ENCODE measurements at regions not wholly inside any gene's neighbourhood (a gene's known extent, or its start where the extent isn't known, plus 50 kb on each side); places are given as distances from the start of the nearest gene placed in this dataset.

DNA sequence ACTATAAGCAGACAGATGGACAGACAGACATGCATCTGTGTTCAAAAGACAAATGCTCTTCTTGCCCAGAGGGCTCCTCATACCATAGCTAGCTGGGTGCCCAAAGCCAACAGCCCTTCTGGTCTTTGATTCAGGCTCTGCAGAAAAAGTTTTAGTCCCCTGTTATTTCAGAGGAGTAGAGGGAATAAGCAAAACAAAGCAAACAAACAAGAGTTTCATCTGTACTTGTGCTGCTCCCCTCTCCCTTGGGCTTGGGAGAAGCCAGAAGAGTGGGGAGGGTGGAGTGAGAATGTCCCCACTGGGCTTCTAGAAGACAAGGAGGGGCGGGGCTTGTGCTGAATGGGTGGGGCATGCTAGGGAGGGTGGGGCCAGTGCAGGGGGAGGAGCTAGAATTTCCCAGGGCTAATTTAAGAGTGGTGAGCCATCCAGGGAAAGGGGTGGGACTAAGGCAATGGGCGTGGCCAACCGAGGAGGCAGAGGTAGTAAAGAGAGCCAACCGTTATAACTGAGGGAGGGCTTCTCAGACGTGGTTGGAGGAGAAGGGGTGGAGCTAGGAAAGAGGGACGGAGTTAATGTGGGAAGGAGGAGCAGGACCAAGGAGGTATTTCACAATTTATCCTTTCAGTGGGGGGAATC, 101.2 kb upstream of the MGMT start:
- no peak for DNase-seq

DNA sequence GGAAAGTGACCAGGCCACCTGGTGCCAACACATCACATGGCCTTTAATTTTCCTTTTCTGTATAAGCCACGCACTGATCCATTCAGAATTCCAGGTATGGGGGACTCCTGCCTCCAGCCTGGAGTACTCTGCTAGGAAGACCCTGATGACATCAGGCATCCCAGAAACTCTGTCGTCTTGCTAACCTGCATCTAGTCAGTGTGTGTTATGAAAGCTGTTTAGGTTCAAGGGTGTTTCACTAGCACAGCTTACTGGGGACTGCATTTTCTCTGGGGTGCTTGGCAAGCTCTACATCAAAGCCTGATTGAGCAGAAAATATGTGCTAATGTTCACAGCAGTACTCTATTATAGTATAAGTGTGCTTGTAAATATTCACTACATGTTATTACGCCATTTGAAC, 100.6 kb upstream of the MGMT start:
- DNase-seq: no peak

DNA sequence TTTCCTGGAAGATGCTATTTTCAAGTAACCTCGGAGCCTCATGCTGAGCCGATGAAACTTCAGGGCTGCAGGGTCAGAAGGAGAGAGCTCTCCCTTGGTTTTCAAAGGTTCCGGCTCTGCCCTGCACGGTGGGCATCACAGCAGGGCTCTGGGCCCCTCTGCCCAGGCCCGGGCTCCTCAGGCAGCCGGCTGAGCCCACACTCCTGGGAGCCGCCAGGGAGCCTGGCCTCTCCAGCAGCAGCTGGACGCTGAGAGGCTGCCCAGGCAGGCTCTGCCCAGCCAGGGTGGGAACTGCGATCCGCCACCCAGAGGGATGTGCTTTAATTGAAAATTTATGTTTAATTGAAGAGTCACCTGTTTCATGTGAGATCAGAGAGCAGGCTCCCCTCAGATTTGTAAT, 97.5 kb upstream of the MGMT start:
- DNase-seq: no peak

DNA sequence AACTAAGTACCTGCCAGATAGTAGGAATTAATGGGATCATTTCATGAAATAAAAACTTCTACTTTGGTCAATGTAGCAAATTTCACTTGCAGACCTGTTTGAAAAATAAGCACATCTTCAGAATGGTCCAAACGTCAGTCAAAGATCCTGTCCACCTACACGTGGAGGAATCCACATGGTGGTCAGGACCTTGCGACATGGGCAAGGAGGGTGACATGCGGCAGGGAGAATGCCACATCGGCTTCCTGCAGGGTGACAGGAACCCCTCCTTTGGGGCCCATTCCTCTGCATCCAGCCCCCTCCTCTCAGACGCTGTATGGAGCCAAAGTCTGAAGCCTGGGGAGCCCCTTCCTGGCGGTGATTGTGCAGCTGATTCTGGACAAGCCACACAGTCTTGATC, 95.5 kb upstream of the MGMT start:
- no peak for DNase-seq

DNA sequence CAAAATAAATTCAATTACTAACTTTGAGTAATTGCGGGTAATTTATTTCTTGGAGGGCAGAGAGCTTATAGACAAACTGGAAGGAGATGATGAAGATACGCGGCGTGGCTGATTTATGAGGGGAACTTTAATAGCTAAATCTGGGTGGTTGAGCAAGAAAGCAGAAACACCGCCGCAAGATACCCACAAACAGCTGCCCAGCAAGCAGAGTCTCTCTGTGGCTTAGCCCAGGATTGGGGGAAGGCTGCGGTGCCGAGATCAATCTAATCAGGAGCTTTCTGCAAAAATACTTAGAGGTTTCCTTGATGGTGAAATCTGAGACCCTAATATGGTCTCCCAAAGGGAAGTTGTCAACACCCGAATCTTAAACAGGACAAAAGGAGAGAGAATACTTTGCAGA, 94.9 kb upstream of the MGMT start:
- no peak for DNase-seq

DNA sequence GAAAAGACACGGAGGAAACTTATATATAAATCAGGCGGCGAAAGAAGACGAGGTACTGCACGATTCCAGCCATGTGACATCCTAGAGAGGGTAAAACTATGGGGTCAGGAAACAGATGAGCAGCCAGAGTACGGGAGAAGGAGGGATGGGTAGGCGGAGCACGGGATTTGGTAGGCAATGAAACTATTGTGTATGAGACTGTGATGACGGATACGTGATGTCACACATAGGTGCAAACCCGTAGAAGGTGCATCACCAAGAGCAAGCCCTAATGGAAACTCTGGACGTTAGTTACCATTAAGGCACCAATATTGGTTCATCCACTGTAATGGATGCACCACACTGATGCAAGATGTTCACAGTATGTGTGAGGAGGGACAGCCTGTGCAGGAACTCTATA, 93.8 kb upstream of the MGMT start:
- no peak for DNase-seq

DNA sequence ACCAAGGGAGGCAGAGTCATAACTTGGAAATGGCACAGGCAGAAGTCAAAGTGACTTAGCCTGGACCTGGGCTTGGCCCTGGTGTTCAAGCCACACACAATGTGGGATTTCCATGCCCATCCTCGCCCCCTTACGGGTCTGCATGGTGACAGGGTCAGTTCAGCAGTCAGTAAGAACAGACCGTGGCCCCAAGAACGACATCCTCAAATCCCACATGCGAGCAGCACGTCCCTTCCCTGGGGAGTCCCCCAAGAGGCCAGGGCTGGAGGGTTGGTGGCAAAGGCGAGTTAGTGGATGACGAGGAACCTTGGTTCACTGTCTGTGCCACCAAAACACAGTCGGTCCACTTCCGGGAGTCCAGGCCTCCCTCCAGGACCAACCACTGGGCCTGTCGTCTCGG, 93.3 kb upstream of the MGMT start:
- DNase-seq: no peak

DNA sequence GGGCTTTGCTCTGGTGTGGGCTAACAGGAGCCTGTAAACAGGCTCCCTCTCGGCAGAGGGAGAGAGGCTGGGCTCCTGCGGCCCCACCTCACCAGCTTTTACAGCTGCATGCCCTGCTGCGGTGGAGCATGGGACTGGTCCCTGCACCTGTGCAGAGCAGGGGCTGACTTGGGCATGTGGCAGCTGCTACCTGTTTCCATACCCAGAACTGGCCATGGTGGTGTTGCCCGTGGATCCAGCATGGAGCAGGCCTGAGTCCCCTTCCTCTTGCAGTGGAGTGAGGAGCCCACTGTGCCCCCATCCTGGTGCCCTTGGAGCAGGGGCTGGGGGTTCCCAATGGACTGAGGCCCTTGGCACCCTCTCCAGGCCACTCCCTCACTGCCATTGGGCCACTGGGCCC, 91.9 kb upstream of the MGMT start:
- DNase-seq: no peak

DNA sequence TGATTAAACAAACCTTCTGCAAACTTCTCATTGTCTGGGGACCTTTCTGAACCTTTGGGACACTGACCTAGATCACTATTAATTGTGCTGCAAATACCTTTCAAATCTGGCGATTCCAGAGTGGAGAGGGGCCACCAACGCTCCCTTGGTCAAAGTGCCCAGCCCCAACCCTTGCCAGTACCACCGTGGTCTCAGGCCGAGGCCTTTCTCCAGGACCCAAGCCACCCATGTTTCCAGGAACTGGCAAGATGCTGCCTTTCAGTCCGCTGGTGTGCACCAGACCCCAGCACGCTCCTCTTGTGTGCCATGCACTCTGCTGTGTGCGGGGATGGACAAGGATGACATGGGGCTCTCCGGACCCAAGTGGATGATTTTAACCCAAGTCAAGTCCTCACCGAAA, 91.1 kb upstream of the MGMT start:
- DNase-seq: no peak

DNA sequence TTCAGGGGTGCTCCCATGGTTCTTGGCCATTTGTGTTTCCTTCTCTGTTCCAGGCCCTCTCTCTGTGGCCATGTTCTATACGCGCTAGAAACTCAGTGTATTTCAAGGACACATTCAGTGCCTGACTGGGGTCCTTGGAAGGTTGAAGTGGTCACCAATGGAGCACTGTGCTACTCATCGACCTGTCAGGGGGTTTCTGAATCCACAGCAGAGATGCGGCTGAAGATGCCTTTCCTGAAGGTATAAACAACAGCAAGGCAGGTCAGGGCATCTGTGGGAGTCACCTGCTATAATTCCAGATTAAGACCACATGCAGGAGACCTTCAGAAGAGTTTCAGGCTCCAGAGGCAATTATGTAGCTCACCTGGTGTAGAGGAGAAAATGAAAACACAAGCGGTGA, 86.8 kb upstream of the MGMT start:
- no peak for DNase-seq

DNA sequence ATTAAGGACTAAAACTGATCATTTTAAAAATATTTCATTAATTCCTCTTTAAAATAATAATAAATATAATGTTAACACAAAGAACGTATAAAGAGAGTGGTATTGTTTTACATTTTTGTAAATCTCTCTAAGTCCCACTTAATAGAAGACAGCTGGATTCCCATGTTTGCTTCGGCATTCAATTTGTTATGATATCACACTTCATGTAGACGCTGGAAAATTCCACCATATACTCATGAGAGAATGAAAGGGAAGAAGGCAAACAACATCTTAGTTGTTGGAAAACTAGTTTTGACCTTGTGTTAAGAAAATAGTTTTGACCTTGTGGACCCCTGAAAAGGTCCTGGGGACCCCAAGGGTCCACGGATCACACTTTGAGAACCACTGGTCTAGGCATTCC, 85.3 kb upstream of the MGMT start:
- DNase-seq: no peak

DNA sequence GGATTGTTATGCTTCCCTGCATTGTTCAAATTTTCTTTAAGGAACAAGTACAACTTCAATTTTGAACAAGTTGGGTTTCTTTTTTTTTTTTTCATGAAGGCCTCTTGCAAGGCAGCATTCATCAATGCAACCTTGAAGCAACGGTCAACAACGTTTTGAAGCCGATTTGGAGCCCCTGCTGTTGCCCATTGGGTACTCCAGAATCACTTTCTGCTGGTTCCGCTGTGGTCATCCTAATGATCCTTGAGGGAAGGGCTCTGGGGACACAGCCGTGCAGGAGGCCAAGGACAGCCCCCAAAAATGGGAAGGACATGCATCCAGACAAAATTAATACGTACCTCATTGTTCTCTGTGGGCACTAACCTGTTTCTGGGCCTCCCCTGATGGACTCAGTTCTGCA, 84.6 kb upstream of the MGMT start:
- DNase-seq: no peak

DNA sequence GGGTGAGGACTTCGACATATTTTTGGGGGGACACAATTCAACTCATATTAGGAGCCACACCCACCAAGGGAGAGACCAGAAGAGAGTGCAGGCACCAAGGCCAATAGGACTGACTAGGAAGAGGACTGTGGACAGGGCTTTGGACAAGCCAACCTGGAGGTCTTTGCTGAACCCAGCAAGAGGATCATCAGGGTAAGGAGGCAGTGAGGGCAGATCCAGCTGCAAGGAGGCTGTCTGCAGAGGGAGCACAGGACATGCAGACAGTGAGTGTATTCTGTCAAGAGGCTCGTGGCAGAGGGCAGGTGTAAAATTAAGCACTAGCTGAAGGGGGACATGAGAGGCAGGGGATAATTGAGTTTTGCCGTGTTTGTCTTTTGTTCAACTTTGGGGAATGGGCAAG, 83.4 kb upstream of the MGMT start:
- DNase-seq: no peak

DNA sequence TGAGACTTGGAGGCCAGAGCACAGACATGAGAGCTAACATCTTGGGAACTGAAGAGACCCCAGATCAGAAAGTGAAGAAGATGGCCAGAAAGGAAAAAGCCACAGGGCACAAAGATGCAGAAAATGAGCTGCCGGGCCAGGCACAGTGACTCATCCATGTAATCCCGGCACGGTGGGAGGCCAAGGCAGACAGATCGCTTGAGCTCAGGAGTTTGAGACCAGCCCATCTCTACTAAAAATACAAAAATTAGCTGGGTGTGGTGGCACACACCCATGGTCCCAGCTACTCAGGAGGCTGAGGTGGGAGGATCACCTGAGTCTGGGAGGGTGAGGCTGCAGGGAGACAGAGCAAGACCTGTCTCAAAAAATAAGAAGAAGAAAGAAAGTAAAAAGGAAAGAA, 81.4 kb upstream of the MGMT start:
- no peak for DNase-seq

DNA sequence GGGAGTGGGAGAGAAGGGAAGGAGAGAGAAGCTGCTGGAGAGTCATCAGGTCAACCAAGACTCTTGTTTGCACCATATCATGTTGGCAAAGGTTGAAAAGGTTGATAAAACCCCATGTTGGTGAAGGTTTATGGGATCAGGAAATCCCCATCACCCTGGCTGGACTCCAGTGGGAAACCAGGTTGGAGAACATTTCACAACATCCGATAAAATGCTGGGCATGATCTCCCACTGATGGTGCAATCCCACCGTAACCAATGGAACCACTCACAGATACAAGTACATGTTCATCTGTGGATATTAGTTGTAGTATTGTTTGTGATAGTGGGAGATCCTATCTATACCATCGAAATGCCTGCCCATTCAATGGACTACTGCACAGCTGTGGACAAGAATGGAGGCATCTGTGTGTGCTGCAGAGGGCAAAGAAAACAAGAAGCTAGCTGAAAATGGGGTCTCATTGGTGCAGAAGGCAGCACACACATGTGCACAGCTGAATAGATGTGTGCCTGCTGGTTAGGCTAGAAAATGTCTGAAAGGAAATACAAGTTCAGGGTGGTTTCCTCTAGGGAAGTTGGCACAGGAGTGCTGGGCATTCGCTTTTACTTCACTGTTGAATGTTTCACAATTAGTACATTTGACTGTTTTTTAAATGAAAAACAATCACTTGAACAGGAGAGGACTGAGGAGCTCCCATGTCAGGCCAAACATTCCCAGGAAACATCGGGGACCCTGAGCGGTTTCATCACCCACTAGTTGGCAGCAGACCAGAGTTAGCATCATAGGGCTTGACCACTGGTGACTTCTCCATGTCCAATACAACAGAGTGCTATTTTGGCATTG, 80.4 kb upstream of the MGMT start:
- no peak for DNase-seq

DNA sequence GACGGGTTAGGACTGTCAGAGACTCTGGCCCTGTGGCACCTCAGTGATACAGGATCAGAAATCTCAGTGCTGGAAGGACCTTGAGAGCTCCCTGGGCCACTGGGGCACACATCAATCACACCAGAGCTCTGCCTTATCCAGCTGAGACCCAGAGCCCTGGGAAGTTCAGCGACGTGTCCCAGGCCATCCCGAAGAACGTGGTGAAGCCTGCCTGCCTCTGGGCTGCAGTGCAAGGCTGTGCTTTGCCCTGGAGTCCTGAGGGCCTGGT, 79.8 kb upstream of the MGMT start:
- DNase-seq: no peak

DNA sequence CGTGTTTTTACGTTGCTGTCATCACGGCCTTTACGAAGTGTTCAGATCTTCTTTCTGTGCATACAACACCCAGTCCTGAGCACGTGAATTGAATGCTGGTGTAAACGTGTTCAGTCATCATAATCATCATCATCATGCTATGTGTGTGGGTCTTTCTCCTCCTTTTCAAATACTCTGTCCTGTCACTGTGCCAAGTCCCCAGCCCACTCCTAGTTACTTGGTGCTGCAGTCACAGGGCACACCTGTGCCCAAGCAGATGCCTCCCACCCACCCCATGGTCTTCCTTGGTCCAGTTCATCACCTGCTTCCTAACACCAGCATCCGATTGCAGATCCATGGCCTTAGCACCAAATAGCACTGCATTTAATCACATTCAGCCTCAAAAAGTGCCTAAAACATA, 78.6 kb upstream of the MGMT start:
- DNase-seq: no peak

DNA sequence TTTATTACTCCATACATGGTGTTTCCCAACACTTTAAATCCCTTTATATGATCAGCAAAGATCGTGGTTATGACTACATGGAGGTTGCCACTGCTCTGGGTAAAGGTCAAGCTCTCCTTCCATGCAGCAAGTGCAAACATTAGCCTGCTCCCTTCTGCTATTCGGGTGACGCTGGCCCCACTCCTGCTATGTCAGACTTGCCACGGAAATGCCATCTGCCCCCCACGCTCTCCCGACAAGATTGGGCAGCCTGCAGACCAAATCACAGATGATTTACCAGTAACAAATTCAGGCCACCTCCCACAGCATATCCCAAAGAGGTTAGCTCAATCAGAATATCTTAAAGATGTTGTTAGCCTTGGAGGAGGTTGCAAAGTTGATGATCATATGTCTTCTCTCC, 77.8 kb upstream of the MGMT start:
- DNase-seq: no peak

DNA sequence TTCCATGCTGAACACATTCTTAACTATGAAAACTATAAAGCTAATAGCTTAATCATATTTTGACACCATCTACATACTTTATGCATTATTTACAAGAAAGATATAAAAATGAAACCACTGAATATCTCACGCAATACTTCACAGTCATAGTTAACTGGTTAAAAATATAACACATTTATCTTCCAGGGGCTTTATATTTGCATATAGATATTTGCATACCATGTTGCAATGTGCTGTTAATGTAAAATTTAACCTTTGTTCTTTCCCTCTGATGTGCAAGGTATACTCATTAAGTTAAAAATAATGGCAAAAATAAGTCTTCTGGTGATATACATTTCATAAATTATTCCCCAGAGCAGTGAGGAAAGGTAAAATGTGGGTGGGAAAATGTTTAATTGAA, 76.9 kb upstream of the MGMT start:
- DNase-seq: peak; percentile 70

DNA sequence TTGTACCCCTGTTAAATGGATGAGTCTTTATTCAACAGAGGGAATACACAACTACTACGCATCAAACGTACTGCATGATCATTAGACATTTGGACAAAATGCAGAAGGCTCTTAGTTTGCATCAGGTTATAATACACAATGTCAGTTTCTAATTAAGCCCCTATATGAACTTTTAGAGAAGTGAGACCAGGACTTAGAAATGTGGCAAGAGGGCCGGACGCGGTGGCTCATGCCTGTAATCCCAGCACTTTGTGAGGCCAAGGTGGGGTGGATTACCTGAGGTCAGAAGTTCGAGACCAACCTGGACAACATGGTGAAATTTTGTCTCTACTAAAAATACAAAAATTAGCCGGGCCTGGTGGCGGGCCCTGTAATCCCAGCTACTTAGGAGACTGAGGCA, 76.3 kb upstream of the MGMT start:
- DNase-seq: no peak

DNA sequence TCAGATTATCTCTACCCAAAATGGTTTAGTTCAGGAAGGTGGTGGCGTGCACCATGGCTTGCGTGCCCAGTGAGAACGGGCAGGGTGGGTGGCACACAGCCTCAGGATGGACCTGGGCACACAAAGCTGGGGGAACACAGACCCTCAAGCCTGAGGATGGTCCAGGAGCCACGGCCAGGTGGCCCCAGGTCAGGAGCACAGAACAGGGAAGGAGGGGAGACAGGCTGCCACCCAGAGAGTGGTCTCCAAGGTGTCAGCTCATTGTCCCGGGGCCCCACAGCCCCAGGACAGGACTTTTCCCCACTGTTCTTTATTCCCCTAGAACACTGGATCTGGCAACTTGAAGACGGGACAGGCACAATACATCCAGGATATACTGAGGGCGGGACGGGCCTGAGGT, 75.6 kb upstream of the MGMT start:
- no peak for DNase-seq

DNA sequence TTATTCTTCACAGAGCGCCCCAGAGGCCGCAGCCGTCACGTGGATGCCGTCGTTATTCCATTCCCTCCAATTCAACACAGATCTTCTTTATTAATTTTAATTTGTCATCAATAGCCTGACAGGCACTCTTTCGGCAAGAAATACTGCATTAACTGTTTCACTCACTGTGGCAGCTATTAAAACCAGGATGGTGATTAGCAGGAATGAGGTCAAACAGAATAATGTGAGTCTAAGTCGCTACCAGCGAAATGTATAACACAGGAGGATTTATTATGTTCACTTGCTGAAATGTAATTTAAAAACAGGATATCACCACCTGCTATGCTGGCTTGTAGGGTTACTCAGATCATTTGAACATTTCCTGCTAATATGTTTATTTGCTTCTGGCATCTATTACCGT, 74.2 kb upstream of the MGMT start:
- DNase-seq: no peak

DNA sequence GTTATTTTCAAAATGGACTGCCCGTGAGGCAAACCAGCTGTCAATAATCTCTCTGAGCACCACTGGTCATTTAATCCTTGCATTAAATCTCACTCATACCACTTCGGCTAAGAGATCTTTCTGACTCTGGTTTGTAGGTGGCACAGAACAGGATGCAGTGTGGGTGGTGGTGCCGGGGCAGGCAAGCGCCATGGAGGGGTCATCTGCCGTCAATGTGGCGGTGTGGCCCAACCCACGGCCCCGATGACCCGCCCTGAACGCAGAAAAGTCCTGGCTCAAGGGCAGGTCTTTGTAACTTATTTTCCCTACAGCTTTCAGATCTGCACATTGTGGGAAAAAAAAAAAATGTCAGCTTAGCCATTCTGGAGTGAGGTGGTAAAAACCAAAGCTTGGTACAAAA, 73.2 kb upstream of the MGMT start:
- DNase-seq: no peak

DNA sequence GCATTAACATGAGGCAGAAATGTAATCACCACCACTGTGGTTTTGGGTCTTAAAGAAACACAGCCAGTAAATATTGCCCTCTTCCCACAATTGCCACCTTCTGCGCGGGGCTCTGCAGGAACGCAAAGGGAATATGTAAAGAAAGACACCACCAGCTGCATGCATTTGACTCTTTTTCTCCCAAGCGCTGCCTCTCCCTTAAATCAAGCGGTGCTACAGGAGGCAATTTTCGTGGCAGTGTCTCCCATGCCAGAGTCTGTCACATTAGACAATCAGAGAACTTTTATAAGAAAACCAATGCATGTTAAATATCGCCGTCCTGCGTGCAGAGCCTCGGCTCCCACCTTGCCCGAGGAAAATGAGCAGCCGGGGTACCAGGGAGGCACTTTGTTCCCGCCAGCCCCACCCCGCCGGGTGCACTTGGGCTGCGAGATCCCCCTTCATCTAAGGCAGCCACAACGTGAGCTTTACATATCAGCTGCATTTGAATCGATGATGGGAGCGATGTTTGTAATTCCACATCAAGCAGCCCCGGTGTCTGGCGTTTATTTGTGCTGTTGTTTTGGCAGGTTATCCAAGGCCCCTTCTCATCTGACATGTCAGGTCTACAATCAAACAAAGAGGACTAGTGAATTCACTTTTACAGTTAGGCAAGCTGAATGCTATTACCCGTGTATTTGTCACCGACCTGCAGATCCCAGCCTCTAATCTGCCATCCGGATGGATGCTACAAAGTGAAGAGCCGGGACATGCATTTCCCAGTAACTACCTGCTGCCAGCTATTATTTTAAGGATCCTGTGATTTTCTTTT, 72.3 kb upstream of the MGMT start:
- DNase-seq: peak; percentile 37

Data from NCI-H526 treated with DMSO at 0.1 percent for 48 hours (cell line).